GM21390 (cell line): ENCODE measurements at regions not wholly inside any gene's neighbourhood (a gene's known extent, or its start where the extent isn't known, plus 50 kb on each side); places are given as distances from the start of the nearest gene placed in this dataset.
"Not testable (repeated sequence)": the region's sequence is repeated elsewhere in the genome, so short reads cannot be mapped to it uniquely, and the experiment has no call there.

Source experiments
- ATAC-seq: cut with Tn5 transposase; IDR thresholded peaks from one replicate; pipeline ENCODE4 v1.9.1; 2021; ENCODE audit not compliant: unreplicated experiment

DNA sequence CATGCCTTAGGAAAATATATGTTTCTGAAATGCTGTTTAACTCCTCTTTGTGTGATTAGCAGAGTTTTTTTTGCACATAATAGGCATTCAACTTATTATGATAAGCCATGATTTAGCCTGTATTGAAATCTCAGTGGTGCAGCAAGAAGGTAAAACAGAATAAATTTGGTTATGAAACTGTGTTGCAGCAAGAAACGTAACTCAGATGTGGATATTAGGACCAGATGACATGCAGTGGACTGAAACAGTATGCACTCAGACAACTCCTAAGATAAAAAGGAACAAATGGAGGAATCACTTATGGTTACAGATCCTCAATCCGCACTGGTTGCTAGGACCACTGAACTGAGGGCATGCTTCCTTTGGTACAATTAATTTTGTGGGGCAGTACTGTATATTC is 254.2 kb upstream of the HSF2 start:
- ATAC-seq, result no peak

DNA sequence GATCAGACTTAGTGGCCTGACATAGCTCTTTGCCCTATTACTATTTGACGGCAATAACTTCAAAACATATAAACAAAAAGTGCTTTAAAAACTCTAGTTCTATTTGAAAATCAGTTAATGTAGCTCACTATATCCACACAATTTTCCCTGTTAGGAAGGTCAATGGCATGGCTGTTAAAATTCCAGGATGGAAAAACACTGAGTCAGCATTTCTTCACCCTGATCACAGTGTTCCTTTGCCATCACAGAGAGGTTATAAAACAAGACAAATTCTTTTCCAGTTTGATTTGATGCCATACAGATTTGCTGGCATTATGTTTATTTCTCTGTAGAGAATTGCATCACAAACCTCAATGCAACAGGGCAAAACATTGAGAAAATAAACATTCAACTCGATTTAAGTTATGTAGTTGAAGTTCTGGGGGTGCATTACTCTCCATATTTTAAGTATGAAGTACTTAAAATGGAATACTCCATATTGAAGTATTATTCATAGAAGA is 253.7 kb upstream of the HSF2 start:
- no peak for ATAC-seq

DNA sequence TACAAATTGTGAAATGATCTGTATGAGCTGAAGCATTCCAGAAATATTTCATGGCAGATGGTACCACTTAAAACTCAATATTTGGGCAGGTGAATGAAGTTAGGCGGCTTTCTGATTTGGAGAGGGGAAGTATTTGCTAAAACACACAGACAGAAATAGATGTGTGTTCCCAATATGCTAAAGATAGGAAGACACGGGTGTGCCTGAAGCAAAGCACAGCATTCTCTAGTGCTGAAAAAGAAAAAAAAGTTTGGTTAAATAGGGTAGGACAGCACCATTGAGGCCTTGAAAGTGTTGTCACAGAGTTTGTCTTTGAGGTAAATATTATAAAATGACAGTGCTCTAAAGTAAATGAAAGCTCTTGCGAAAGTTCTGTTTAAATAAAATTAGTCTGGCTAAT is 252.2 kb upstream of the HSF2 start:
- ATAC-seq, result no peak

DNA sequence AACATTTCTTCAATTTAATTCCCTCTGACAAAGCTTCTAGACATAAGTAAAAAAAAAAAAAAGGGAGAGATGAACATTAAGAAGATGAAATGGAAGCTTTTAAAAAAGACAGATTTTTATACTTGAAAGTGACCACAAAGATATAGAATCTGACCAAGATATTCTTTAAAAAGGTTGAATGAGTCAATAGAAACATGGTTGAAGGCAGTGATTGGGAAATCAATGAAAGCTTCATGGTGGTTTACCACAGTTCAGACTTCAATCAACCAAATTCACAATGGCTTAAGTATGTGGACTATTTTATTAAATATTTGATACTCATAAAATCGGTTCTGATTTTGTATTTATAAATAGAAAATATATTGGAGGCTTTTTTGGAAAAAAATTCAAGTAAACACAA is 248.4 kb upstream of the HSF2 start:
- no peak for ATAC-seq

DNA sequence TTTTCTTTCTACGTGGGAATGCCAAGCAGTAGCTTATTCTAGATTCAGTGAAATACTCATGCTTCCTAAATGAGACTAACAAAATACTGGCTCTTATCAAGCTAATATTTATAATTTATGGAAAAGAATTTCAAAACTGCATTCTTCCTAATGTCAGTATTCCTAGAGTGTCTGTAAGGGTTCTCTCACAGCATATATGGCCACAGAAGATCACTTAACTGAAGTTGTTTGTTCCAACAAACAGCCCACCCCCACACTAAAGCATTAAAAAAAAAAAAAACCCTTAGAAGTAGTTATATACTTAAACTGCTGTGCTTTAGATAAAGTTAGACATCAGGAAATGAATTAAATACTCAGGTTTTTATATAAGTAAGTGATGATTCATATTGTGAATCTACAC is 247.7 kb upstream of the HSF2 start:
- no peak for ATAC-seq

DNA sequence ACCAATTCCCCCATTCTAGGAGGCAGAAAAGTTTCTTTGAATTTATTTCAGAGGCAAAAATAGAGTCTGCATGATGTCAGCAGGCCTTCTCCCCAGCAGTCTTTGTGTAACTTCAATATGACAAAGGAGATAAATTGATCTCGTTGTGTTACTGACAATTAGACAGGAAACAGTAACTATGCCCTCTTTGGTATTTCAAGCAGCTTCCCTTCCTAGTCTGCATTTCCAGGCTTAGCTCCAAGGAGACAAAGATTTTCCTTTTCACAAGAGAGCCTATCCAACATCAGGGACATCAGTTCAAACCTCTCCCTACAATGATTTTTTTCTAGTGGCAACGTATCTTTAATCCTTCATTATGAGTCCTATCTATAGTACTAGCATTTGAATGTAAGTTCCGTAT is 245.9 kb upstream of the HSF2 start:
- no peak for ATAC-seq

DNA sequence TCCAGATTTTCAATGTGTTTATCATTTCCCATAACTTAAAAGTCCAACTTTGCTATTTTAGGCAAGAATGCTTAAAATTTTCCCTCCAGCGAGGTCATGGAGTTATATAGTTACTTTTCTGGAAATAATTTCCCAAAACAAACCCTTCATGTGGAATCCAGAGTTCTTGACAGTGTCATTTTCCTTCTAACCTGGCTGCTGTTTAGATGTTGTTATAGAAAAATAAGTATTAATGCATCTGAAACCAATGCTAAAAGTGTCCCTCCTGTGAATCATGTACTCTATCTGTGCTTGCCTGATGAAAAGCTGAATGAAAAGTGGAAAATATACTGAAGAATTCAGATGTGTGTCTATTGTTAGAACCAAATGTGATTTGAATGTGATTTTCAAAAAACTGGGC is 245.3 kb upstream of the HSF2 start:
- ATAC-seq, result no peak

DNA sequence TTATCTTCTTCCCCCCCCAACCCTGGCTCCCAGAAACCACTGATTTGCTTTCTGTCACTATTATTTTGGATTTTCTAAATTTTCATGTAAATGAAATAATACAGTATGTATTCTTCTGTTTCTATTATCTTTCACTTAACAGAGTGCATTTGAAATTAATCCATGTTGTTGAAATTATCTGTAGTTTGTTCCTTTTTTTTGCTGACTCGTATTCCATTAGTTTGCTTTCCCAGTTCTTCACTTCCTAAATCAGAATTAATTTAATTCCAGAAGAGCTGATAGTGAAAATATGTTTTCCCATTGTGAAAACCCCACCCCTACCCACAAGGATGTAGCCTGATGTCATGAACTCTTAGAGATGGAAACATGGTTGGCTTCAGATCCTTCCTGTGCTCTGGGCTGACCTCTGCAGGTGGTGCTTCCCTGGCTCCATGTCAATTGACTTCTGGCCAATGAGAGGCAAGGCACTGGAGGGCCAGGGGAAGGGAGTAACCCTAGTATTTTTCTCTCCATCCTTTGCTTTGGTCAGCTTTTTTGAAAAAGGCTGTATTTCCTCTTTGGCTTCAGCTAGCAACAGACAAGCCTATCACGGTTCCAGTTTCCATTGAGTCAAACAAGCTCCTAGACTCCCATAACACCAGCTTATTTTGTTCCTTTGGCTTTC is 244.4 kb upstream of the HSF2 start:
- ATAC-seq, result no peak

DNA sequence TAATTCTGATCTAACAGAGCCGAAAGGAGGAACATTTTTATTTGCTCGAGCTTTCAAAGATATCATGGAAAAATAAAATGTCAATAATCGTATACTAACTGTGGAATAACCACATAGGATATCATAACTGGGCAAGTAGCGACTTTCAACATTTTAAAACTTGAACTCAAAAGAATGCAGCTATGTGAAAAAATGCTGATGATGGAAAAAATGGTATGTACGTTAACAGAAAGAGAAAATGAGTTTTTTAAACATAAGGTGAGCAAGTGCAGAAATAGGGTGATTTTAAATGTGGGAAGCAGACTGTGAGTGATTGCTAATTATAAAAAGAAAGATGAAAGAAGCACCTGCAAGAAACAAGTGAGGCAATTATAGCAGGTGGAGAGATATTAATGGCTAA is 238.3 kb upstream of the HSF2 start:
- no peak for ATAC-seq

DNA sequence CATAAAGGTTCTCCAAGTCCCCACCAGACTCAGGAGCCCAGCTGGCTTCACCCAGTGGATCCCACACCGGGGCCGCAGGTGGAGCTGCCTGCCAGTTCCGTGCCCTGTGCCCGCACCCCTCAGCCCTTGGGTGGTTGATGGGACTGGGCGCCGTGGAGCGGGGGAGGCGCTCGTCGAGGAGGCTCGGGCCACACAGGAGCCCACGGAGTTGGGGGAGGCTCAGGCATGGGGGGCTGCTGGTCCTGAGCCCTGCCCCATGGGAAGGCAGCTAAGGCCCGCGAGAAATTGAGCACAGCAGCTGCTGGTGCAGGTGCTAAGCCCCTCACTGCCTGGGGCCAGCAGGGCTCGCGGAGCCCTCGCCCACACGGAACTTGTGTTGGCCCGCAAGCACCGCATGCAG is 234.4 kb upstream of the HSF2 start:
- ATAC-seq, result no peak

DNA sequence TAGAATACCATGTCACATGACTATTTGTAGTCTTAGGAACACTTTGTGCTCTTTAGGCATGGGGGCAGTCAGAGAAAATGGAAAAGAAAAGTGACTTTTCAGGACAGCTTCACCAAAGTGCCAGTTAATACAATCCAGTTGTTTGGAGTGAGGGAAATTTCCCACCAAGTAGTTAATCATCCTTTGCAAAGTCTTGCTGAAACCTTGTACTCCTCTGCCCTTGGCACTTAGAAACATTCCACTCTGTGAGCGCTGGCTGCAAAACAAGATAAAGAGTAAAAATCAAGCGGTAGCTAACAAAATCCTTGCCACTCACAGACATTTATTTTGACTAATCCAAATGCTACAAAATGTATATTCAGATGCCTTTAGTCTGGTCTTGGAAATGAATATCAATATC is 229.2 kb upstream of the HSF2 start:
- ATAC-seq, result no peak

DNA sequence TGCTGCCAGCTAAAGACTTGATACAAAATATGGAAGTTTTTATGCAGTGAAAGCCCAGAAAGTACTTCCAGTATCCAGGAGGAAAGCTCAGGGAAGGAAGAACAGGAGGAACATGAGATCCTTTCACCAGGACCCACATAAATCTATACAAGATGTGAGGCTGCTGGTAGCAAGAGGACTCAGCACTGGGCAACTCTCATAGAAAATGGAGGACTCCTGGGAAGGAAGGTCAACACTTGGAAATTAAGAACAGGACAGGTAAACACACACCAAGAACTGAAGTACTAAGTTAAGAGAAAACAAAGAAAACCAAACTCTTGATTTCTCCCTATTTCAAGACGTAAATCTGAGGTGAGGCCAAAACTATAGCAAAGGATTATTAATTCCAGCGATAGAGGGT is 220.5 kb upstream of the HSF2 start:
- ATAC-seq, result no peak

DNA sequence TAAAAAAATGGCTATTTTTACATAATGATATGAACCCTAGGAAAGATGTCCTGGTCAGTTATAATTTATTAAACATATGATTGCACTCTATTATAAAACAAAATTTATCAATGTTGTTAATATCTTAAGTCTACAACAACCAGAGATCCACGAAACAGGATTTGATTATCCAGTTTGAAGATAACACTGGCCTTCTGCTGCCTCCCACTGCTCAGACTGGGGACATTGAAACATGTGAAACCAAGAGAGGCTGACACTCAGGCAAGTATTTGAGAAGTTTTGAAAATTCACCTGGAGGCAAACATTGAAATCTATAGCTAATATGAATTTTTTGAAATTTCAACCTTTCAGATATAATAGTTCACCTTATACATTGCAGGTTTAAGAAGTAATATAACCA is 219.3 kb upstream of the HSF2 start:
- no peak for ATAC-seq

DNA sequence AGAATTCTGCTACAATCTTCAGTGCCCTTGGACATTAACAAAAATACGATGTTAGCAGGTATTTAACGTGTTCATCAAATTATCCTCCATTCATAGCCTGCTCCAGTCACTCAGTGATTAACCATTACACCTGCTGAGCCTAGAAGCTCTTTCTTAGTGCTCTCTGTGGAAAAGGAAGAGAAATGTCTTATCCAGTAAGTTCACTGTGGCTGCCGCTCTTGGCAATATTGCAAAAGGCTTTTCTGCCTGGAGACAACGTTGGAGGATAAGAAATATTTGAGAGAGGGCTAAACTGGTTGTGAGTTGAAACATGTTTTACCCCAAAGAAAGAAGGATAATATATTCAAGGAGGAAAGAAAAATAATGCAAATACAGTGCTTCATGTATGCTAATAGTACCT is 217.4 kb upstream of the HSF2 start:
- ATAC-seq, result no peak

DNA sequence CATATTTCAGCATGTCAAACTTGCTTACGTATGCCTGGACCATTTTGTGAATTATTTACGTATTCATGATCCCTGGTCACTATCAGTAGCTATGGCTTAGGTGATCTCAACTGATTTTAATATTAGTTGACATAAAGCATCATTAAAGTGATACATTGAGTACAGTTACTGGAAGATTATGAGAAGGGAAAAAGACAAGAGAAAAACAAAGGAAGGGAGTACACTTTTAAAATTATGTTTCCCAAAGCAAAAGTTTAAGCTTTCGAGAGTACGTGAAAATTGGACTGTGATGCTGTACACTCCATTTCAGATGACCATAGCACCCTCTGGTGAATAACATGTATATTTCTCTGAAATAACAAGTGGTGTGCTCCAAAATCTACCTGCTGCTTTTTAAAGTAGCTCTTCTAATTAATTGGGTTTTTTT is 215.0 kb upstream of the HSF2 start:
- no peak for ATAC-seq

DNA sequence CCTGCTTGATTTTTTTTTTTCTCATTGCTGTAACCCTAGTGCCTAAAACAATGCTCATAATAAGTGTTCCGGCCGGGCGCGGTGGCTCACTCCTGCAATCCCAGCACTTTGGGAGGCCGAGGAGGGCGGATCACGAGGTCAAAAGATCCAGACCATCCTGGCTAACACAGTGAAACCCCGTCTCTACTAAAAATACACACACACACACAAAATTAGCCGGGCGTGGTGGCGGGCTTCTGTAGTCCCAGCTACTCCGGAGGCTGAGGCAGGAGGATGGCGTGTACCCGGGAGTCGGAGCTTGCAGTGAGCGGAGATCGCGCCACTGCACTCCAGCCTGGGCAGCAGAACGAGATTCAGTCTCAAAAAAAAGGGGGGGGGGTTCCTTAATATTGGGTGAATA is 214.0 kb upstream of the HSF2 start:
- ATAC-seq, result not testable (repeated sequence)

DNA sequence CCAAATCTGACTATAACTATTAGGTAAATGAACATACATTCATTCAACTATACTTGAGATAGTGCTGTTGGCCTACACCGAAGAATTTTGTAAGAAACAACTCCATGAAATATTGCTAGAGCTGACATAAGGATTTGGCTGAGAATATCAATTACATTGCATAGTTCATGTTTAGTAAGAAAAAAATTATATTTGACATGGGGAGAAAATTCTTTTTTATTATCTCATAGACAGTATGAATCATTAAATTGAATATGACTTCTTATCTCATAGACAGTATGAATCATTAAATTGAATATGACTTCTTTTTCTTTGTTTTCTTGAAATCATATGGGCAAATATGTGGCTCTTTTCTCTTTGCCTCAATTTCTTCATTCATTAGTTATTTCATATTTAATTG is 212.3 kb upstream of the HSF2 start:
- no peak for ATAC-seq

DNA sequence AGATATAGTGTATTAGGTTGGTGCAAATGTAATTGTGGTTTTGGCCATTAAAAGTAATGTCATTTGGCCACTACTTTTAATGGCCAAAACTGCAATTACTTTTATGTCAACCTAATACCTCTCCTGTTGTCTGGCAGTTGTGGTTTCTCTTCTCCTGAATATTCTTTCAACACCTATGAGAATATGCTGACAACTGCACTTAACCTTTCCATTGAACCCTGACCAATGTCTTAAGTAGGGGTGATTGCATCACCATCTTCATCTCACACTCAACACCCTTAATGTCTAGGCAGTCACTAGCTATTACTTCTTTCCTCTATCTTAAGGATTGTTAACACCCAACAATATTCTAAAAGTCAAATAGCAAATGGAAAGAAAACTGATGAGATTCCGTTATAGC is 200.5 kb upstream of the HSF2 start:
- ATAC-seq, result no peak

DNA sequence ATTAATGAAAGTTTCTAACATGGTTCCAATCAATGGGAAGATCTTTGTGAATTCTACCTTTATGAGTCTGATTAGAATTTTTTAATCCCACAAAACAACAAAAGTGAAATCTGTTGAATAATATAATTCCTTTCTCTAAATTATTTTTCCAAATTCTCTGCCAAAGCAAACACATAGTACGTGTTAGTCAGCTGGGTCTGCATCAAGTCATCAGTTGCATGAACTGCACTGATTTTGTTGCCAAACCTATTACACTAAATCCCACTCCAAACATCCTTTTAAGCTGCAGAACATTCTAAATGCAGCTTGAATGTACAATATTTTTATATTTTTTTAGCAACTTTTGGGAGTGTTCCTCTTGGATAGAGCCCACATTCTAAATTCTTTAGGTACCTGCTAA is 199.0 kb upstream of the HSF2 start:
- ATAC-seq, result no peak

DNA sequence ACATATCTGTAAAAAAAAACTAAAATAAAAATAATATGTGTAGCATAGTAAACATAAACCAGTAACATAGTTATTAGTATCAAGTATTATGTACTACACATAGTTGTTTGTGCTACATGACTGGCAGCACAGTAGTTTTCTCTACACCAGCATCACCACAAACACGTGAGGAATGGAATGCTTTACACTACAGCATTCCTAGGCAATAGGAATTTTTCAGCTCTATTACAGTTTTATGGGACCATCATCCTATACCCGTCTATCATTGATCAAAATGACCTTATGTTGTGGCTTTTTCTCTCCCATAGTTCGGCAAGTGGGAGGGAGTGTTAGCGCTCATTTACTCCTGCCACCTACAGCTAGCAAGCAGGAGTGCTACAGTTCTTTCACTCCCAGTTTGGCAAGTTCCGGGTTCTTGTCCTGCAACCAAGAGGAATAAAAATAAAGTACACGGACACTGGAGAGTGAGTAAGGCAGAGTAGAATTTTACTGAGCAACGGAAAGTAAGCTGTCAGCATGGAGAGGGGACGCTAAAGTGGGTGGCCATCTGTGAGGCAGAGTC is 196.8 kb upstream of the HSF2 start:
- ATAC-seq, result no peak

DNA sequence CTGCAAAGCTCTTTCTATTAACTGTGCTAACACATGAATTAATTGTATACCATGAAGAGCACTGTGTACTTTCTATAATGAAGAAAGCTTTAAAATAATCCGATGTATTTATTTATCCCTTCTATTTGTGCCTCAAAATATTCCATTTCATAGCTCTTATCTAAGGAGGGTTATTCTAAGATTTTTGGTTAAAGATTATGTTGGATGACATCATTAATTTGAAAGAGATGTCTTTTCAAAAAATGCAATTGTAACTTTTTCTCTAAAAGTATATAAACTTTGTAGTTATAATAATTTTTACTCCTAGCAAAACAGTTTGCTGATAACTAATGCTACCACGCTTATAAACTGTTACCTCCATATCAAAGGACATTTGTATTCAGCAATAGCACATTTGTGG is 192.4 kb upstream of the HSF2 start:
- ATAC-seq, result no peak

DNA sequence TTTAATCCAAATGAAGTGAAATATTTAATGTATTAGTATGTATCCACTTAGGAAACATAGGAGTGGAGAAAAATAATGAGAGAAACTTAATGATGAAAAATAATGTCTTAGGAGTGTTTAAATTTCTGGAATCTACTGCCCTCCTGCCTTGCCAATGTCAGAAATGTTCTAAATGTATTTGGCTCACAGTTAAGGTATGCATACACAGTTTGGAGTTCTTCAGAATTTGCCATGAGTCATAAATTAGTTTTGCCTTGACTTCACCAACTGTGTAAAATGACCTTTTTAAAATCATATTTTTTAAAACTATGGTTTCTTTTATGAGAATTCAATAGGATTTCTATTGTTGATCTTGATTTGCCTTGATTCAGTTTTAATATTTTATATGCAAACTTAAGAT is 191.7 kb upstream of the HSF2 start:
- no peak for ATAC-seq

DNA sequence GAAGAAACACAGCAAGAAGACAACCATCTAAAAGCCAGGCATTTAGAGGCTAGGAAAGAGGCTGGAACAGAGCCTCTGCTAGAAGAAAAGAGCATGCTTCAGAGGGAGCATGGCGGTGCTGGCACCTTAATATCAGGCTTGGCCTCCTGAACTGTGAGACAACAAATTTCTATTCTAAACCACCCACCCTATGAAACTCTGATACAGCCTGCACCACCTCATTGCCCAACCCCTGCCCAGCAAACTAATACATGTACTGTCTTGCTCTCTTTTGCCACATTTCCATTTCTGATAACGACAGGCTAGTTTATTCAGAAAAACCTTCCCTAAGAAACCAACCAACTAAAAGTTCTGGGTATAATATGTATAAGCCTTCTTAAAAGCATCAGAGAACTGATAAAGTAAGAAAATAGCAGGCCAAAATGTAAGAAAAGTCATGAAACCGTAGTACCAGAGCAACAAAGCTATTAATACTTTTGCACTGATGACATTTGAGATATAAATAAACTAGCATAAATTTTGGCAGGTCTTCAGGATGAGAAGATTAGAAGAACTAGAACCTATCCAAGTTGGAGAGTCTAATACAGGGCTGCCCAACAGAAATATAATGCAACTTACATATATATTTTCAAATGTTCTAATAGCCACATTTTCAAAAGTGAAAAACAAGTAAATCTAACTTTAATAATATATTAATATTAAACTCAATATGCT is 184.7 kb upstream of the HSF2 start:
- ATAC-seq, result no peak
